Activated gamma-delta T cell treated with anti-CD3 and anti-CD28 coated beads, Interleukin-2, amount 50 U/mL, for 16 hours (primary cell): ENCODE measurements at regions not wholly inside any gene's neighbourhood (a gene's known extent, or its start where the extent isn't known, plus 50 kb on each side); places are given as distances from the start of the nearest gene placed in this dataset.
"Not testable (repeated sequence)": the region's sequence is repeated elsewhere in the genome, so short reads cannot be mapped to it uniquely, and the experiment has no call there.

Experiments used
- DNase-seq: peaks from one replicate; pipeline ENCODE4 v3.0.0-alpha.2; 2020; ENCODE audit warnings: low read depth

DNA sequence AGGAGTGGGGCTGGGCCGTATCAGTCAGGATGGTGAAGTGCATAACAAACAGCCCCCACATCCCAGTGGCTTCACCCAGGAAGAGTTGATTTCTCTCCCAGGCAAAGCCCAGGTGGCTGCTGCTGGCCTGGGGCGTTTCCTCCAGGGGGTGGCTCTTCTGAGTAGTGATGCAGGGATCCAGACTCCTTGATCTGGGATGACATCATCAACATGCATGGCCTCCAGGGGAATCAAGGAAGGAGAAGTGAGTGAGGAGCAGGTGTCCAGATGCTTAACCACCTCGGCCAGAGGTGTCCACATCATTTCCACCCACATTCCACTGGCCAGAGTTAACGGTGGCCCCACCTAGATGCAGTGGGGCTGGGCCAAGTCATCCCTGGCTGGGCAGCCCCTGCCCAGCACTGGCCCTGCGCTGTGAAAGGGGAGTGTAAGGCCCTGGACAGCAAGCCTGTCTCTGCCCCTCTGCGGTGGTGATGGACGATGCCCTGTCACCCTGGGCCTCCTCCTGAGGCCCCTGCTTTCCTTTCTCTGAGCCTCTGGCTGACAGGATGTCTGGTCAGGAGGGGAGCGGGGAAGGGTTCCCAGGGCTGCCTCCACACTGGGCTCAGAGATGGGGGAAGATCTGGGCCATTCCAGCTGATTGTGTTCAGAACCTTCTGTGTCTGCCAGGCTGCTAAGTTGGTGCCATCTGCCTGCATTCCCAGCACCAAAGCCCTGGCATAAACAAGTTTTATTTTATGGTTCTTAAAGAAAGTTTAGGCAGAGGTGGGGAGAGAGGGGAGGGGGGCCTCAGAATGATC lies 598.2 kb downstream of the MATN1 start:
- DNase-seq, result no peak

GRCh38 chr1:30123896-30124295 lies 599.5 kb downstream of the MATN1 start:
- DNase-seq, result no peak

DNA sequence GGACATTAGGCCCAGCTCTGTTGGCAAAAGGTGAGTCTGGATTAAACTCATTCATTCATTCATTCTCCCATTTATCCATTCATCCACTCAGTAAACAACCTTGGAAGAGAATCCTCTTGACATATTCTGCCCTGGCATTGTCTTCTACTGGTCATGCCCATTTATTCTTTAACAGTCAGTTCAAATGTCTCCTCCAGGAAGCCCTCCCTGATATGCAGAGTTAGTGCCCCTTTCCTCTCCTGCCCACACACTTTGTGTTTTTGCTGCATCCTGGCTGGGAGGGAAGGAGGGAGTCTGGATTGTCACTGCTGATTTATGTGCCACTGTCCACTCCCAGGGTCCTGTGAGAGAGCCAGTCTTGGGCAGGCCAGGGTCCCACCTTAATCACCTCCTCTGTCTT lies 600.3 kb downstream of the MATN1 start:
- DNase-seq, result no peak

DNA sequence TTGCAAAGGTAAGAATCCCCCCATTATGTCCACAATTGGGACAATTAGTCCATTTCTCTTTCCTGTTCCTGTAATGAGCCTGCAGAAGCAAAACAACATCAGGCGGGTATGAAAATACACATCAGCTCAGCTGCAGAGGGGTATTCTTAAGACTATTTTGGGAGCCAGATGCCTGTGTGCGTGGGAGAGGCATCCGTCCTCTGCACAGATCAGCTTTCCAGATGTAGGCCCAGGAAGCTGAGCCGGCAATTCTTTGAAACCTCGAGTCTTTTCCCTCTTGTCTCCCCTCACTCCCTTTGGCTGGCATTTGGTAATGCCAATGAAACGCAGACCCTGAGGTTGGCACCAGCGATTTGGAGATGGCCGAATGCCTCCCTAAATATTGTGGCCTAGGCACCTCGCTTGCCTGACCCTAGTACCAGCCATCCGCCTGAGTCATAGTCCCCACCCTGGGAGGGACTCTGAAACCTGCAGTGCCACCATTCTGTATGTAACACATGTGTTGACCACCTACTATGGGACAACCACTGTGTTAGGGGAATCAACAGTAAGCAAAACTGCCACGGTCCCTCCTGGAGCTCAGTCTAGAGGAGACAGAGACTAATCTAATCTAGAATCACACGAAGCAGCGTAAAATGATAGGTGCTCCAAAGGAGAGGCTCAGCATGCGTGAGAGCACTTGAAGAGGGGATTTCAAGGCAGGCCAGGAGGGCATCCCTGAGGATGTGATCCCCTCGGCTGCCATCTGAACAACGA lies 603.0 kb downstream of the MATN1 start:
- DNase-seq, result no peak

DNA sequence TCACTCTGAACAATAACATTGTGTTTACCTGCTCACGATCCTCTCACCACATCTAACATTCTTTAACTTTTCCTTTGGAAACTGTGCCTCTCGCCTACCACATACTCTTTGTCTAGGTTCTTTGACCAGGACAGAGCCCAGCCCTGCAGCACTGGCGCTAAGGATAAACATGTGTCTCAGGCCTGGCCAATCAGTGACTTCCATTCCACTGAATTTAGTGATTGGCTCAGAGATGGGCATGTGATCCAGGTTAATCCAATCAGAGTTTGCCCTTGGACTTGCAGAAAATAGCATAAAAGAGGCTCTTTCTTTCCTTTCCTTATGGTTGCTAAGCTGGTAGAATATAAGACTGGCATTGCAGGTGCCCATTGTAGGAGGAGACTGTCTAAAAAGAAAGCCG lies 605.7 kb downstream of the MATN1 start:
- no peak for DNase-seq

GRCh38 chr1:30111431-30111830 lies 612.0 kb downstream of the MATN1 start:
- no peak for DNase-seq

DNA sequence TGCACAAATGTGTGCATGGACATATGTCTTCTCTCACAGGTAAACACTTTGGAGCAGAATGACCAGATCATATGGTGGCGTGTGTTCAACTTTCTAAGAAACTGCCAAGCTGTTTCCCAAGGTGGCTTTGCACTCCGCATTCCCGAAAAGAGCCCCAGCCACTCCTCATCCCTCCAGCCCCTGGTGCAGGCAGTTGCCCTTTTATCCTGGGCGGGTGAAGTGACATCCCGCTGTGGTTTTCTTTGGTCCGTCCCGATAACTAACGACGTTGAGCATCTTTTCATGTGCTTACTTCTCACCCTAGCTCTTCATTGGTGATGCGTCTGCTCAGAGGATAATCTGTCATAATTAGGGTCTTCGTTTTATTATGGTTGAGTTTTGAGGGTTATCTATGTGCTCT lies 612.5 kb downstream of the MATN1 start:
- DNase-seq, result no peak

DNA sequence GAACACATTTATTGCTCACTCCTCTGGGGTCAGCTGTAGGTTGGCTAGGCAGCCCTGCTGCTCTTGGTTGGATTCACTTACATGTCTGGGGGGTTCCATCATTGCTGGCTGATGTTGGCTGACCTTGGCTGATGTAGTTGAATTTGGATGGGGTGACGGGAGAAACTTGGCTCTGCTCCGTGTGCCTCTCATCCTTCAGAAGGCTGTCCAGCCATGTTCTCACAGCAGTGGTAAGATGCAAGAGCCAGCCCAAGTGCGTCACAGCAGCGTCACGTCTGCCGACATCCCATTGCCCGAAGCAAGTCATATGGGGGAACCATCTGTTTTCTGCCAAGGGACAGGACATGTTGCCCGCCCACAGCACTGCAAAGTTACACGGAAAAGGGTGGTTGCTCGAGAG lies 613.5 kb downstream of the MATN1 start:
- DNase-seq, result no peak

- no peak for DNase-seq
Measured at GRCh38 chr1:30108186-30108585, 615.2 kb downstream of the MATN1 start.

- DNase-seq, result no peak
Measured at GRCh38 chr1:30106125-30106524, 617.3 kb downstream of the MATN1 start.

- DNase-seq, result no peak
Measured at GRCh38 chr1:30104551-30104950, 618.8 kb downstream of the MATN1 start.

GRCh38 chr1:30103708-30104411 lies 619.5 kb downstream of the MATN1 start:
- no peak for DNase-seq

DNA sequence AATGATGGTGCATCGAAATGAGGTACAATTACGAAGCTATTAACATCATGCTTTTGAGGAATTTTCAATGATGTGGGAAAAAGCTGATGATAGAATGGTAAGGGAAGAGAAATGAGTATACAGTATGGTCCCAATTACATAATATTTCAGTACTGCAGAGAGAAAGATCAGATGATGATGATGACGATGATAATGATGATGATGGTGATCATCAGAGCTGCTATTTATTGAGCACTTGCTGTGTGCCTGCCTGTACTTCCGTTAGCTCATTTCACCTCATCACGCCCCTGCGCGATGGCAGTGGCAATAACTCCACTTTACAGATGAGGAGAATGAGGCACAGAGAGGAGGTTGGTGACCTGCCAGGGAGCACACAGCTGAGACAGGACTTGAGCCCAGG lies 620.8 kb downstream of the MATN1 start:
- DNase-seq, result no peak

DNA sequence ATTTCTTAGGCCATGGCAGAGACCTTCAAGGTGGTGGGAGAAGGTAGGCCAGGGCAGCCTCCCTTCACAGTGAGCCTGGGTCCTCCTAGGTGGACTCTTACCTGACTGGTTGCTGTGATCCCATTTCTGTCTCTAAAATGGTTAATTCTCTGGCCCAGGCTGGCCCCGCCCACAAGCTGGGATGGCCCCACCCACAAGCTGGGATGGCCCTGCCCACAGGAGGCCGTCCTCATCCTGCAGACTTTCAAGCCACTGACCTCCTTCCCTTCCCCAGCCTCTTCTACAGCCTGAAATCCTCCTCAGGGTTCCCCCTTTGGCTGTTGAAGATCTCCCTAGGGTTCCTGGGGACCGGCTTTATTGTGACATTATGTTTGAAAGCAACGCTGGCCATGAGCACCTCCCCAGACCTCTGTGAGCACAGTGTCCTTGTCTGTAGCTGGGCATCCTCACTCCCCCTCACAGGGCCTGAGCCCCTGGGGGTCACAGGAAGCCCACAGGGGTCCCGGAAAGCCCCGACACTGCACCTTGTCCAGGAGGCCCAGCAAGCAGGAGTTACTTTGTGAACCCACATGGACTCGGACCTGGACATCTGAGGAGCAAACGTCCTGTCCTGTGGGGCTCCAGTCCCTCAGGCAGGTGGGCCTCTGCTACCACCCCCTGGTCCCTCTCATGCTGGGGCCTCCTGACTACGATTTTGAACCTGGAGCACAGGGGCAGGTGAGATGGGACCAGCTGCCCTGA lies 621.7 kb downstream of the MATN1 start:
- DNase-seq, result no peak

GRCh38 chr1:30101016-30101415 lies 622.4 kb downstream of the MATN1 start:
- no peak for DNase-seq

GRCh38 chr1:30100524-30100862 lies 622.9 kb downstream of the MATN1 start:
- no peak for DNase-seq

DNA sequence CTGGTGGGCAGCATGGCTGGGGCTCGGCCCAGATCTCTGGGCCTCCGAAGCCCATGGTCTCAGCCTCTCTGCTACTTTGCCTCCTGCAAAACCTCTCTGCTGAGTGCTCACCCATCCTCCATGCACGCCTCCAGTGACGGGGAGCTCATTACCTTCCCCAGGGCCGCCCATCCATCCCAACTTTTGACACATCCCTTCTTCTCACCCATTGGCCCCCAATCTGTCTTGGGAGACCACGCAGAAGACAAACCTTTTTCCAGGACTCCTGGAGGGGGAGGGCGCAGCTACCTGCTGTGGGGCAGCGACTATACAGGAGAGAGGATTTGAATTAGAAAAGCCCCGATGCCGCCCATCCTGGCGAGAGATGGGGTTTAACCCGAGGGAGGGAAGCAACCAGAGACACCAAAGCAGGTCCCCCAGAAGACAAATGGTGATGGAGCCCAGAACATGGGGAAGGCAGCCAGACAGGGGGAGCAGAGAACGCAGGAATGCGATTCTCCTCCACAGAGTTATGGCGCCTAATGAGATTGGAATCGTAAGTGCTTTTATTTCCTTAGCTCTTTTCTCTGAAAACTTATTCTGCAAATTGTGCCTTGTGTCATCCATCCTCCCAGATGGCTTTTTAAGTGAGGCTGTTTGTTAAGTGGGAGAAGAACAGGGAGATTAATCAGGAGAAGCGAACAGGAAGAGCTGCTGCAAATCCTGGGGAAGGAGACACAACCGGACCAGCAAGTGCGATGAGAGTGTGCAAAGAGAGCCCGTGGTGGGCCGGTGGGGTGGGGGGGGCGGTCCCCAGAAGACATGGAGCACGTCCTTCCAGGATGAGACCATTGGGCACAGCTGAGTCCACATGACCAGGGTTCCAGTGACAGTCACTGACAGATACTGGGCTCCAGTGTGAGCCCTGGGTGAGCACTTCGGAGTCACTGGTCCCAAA lies 623.5 kb downstream of the MATN1 start:
- DNase-seq, result no peak

GRCh38 chr1:30097851-30098250 lies 625.5 kb downstream of the MATN1 start:
- not testable (repeated sequence) for DNase-seq

- no peak for DNase-seq
Measured at GRCh38 chr1:30095451-30096025, 627.8 kb downstream of the MATN1 start.

DNA sequence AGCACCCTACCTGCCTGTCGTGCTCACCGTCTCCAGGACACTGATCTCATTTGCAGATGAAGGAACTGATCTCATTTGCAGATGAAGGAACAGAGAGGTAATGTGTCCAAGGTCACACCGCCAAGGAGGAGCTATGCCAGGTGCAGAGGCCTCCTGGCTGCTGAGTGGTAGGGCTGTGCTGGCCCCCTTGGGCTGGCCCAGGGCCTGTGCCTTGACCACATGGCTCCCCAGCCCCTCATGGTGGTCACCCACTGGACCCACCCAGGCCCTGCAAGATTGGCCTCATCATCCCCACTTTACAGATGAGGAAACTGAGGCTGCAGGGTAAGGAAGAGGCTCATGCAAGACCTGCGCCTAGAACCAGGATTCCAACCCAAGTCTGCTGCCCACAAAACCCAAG lies 628.3 kb downstream of the MATN1 start:
- DNase-seq, result no peak
